NCI-H1436 (cell line): ENCODE measurements at regions not wholly inside any gene's neighbourhood (a gene's known extent, or its start where the extent isn't known, plus 50 kb on each side); places are given as distances from the start of the nearest gene placed in this dataset.
"Not testable (repeated sequence)": the region's sequence is repeated elsewhere in the genome, so short reads cannot be mapped to it uniquely, and the experiment has no call there.

Experiments used
- DNase-seq: peaks from one replicate; lab custom pipeline; 2025; lab: John Stamatoyannopoulos, UW

- no peak for DNase-seq
These were observed 92.6 kb upstream of the RNF32 start for GRCh38 chr7:156547884-156548561.

DNA sequence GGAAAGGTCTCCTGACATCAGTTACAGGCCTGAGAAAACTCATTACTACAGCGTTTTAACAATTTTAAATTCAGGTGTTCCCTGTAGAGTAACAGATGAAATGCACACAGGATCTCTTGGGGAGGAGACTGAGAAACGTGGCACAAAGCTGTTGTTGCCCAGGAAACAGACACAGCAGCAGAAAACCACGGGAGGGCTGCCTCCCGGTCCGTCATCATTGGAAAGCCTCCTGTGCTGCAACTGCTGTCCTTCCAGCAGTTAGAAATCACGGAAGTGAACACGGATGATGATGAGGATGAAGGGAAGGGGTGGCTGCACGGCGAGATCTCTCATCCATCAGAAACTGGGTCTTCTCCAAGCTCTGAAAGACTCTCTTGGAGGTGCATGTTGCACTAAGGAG is 94.6 kb upstream of the RNF32 start:
- no peak for DNase-seq

DNA sequence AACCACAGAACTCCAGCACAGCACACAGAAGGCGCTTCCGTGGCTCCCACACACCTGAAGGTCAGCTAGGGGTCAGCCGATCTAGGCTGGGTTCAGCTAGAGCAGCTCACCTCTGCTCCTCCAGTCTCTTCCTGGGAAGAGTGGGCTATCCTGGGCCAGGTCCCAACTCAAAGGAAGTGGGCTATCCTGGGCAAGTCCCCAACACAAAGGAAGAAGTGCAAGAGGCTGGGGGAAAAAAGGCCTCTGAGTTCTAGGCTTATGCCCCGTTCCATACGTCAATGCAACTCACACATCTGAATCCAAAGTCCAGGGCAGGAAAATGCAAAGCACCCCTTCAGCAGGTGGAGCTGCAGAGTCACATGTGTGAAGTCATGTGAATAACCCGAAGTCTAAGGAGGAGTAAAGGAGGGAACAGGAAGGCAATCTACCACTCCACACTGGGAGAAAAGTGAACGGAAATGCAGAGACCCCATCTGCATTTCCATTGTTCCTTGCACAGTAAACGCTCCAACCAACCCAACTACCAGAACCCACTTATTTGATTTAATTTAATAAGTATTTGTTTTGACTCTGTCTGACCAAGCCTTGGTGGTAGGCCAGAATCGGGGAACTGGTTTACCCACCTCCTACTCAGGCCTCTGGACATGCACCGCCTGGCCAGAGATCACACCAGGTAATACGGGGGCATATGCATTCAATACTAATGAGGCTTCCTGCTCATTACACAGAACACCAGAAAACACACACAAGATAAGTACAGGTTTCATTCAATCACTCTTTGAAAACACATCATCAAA is 95.5 kb upstream of the RNF32 start:
- DNase-seq, result no peak

- DNase-seq, result no peak
These were observed 96.6 kb upstream of the RNF32 start for GRCh38 chr7:156543699-156544598.

DNA sequence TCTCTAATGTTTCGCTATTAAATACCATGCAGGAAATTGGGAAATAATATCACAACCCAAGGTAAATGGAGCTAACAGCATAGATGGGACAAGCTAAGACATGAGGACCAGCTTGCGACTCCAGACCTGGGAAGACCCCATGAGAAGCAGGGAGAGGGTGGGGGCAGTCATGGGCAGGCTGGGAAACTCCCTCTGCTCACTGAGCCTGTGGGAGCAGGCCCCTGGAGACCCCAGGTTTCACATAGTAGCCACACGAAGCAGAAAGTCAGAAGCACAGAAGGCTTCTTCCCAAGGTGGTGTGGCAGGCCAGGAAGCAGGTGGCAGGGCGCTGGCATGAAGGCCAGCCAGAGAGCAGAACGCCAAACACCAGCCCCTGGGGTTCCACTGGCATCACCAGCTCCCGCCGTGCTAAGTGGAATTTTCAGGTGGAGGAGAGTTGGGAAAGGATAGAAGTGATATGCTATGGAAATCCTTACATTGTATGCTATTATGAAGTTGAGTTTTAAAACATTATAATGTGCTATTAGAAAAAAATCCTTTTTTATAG is 99.9 kb upstream of the RNF32 start:
- DNase-seq, result no peak

- no peak for DNase-seq
These were observed 100.6 kb upstream of the RNF32 start for GRCh38 chr7:156539999-156540398.

- no peak for DNase-seq
These were observed 103.6 kb upstream of the RNF32 start for GRCh38 chr7:156537006-156537405.

- DNase-seq, result no peak
These were observed 105.6 kb upstream of the RNF32 start for GRCh38 chr7:156534925-156535324.

DNA sequence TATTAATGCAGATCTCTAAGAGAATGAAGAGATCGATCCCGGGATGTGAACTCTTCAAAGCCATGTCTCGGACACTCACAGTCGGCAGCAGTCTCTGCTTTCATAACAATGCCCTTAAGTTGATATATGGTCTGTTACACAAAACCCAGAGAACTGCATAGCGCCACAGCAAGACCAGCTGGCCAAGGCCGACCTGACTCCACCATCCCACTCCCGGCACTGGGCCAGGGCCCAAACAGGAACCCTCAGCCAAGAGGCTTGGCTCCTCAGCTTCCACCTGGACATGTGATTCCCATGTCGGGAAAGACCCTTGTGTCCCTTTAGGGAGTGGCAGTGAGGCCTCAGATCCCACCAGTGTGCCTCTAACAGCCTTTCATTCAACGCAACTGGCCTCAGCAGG is 106.6 kb upstream of the RNF32 start:
- DNase-seq, result no peak

DNA sequence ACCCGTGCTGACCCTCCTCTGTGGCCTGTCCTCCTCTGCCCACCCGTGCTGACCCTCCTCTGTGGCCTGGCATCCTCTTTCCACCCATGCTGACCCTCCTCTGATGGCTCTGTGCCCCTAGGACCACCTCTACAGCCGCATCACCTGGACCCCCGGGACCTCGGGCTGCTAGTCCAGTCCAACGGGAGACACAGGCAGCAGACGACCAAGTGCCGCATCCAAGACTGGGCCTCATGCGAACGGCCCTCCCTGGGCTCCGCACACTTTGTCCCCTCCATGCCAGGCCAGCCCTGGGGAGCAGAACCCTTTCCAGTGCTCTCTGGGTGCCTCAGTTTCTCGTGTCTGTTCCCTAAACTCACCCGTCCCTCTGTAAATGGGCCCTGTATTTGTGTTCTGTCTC is 107.2 kb upstream of the RNF32 start:
- DNase-seq, result no peak

DNA sequence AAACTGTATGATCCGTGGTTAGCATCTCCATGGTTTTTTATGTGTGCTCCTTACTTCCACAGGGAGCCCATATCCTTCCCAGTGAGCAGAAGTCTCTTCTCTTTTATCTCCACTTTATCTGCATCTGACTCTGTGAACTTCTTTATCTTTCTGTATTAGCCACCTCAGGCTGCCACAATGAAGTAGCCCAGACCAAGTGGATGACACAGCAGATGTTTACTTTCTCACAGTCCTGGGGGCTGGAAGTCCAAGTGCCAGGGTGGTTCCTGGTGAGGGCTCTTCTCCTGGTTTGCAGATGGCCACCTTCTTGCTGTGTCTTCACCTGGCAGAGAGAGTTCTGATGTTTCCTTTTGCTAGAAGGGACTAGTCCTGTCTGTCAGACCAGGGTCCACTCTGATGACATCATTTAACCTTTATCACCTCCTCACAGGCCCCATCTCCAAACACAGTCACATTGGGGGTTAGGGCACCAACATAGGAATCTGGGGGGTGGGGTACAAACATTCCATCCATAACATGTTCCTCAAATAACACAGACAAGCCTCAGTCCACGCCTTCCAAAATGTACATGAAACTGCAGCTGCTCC is 108.5 kb upstream of the RNF32 start:
- DNase-seq, result no peak

GRCh38 chr7:156529956-156530355 is 110.6 kb upstream of the RNF32 start:
- no peak for DNase-seq

DNA sequence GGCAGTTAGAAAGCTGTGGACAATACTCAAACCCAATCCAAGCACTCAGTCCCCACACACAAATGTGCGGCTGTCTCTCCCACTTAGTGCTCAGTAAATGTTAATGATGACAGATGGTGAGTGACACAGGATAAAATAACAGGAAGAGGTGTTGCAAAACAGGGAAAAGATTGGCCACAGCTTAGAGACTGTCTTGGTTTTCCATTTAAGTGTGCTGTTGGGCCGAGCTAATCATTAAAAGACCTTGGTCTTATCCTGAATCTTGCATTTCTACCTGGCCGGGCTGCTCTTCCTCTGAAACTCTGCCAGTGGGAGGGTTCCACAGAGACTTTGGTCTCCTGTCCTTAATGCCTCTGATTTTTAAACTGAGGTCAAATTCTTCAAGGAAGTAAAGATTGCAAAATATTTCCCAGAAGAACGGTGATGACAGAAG is 113.1 kb upstream of the RNF32 start:
- DNase-seq, result no peak

- no peak for DNase-seq
These were observed 115.6 kb upstream of the RNF32 start for GRCh38 chr7:156524818-156525597.

GRCh38 chr7:156523447-156524048 is 117.0 kb upstream of the RNF32 start:
- DNase-seq, result no peak

- DNase-seq, result no peak
These were observed 117.8 kb upstream of the RNF32 start for GRCh38 chr7:156522801-156523200.

GRCh38 chr7:156519070-156519469 is 121.5 kb upstream of the RNF32 start:
- no peak for DNase-seq

GRCh38 chr7:156518466-156518865 is 122.1 kb upstream of the RNF32 start:
- no peak for DNase-seq

DNA sequence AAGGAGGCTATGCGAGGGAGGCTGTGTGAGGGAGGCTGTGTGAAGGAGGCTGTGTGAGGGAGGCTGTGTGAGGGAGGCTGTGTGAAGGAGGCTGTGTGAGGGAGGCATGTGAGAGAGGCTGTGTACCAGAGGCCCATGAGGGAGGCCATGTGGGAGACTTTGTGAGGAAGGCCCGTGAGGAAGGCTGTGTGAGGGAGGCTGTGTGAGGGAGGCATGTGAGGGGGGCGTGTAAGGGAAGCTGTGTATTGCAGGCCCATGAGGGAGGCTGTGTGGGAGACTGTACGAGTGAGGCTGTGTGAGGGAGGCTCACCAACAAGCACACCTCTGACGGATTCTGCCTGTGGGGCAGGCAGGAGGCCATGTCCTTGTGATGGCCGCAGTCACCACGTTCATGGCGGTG is 122.7 kb upstream of the RNF32 start:
- not testable (repeated sequence) for DNase-seq

DNA sequence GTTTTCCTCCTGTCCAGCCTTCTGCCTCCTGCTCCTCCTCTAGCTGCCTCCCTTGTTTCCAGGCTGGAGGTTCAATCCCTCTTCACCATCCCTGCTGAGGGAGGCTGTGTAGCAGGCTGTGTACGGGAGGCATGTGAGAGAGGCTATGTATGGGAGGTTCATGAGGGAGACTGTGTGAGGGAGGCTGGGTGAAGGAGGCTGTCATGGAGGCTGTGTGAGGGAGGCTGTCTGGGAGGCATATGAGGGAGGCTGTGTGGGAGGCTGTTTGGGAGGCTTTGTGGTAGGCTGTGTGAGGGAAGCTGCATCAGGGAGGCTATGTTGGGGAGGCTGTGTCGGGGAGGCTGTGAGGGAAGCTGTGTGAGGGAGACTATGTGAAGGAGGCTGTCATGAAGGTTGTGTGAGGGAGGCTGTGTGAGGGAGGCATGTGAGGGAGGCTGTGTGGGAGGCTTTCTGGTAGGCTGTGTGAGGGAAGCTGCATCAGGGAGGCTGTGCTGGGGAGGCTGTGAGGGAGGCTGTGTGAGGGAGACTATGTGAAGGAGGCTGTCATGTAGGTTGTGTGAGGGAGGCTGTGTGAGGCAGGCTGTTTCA is 123.7 kb upstream of the RNF32 start:
- no peak for DNase-seq
